A549 (cell line): ENCODE measurements at regions not wholly inside any gene's neighbourhood (a gene's known extent, or its start where the extent isn't known, plus 50 kb on each side); places are given as distances from the start of the nearest gene placed in this dataset.

Source experiments
- TF ChIP-seq, protein P1 (sequence below): fragments of 200-600 bp; sonication (generic); IDR thresholded peaks from 2 replicates; pipeline ENCODE4 v1.6.1; 2016; ENCODE audit warnings: antibody characterized with exemption, mild to moderate bottlenecking, moderate library complexity
- TF ChIP-seq, protein P2 (sequence below): fragments of >200 bp; sonication (Bioruptor Twin); formaldehyde crosslinking; IDR thresholded peaks from 3 replicates; pipeline ENCODE4 v1.5.1; 2016

DNA sequence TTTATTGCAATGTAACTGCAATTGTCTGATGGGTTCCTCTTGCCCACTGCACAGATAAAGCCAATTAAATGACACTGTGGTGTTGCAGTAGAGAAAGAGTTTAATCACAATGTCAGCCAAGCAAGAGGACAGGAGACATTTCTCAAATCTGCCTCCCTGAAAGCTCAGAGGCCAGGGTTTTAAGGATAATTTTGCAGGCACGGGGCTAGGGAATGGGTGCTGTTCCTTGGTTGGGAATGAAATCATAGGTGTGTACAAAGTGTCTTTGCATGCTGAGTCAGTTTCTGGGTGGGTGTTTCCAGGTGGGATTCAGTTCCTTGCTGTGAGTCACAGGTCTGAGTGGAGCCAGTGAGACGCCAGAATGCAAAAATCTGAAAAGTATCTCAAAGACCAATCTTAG lies 271.4 kb downstream of the DOK5 start:
- TF ChIP-seq, protein P1, sequence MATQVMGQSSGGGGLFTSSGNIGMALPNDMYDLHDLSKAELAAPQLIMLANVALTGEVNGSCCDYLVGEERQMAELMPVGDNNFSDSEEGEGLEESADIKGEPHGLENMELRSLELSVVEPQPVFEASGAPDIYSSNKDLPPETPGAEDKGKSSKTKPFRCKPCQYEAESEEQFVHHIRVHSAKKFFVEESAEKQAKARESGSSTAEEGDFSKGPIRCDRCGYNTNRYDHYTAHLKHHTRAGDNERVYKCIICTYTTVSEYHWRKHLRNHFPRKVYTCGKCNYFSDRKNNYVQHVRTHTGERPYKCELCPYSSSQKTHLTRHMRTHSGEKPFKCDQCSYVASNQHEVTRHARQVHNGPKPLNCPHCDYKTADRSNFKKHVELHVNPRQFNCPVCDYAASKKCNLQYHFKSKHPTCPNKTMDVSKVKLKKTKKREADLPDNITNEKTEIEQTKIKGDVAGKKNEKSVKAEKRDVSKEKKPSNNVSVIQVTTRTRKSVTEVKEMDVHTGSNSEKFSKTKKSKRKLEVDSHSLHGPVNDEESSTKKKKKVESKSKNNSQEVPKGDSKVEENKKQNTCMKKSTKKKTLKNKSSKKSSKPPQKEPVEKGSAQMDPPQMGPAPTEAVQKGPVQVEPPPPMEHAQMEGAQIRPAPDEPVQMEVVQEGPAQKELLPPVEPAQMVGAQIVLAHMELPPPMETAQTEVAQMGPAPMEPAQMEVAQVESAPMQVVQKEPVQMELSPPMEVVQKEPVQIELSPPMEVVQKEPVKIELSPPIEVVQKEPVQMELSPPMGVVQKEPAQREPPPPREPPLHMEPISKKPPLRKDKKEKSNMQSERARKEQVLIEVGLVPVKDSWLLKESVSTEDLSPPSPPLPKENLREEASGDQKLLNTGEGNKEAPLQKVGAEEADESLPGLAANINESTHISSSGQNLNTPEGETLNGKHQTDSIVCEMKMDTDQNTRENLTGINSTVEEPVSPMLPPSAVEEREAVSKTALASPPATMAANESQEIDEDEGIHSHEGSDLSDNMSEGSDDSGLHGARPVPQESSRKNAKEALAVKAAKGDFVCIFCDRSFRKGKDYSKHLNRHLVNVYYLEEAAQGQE: no peak
- TF ChIP-seq, protein P2, sequence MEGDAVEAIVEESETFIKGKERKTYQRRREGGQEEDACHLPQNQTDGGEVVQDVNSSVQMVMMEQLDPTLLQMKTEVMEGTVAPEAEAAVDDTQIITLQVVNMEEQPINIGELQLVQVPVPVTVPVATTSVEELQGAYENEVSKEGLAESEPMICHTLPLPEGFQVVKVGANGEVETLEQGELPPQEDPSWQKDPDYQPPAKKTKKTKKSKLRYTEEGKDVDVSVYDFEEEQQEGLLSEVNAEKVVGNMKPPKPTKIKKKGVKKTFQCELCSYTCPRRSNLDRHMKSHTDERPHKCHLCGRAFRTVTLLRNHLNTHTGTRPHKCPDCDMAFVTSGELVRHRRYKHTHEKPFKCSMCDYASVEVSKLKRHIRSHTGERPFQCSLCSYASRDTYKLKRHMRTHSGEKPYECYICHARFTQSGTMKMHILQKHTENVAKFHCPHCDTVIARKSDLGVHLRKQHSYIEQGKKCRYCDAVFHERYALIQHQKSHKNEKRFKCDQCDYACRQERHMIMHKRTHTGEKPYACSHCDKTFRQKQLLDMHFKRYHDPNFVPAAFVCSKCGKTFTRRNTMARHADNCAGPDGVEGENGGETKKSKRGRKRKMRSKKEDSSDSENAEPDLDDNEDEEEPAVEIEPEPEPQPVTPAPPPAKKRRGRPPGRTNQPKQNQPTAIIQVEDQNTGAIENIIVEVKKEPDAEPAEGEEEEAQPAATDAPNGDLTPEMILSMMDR: no peak
